GM11168 (cell line): ENCODE measurements at regions not wholly inside any gene's neighbourhood (a gene's known extent, or its start where the extent isn't known, plus 50 kb on each side); places are given as distances from the start of the nearest gene placed in this dataset.
"Not testable (repeated sequence)": the region's sequence is repeated elsewhere in the genome, so short reads cannot be mapped to it uniquely, and the experiment has no call there.

ENCODE experiments used
- in situ Hi-C: fragments of 300-500 bp; cut with MboI; formaldehyde crosslinking; loops from one replicate; pipeline ENCODE4 v1.12.0; 2022; ENCODE audit warnings: low sequenced_read_pairs; ENCODE audit not compliant: unreplicated experiment

- in situ Hi-C loops, result loop anchor here (5.0 kb wide), 1 partner anchor 252 kb away; no protein-coding TSS in a partner anchor
Measured at GRCh38 chr9:97109194-97109811, 70.4 kb upstream of the CTSV start.

GRCh38 chr9:97105220-97105619 lies 66.3 kb upstream of the CTSV start:
- in situ Hi-C loops, result loop anchor here (5.0 kb wide), 1 partner anchor 248 kb away; no protein-coding TSS in a partner anchor

- in situ Hi-C loops, result not testable (repeated sequence)
Measured at GRCh38 chr9:97103613-97104383, 64.9 kb upstream of the CTSV start.

- in situ Hi-C loops, result not testable (repeated sequence)
Measured at GRCh38 chr9:97099540-97099939, 60.6 kb upstream of the CTSV start.

GRCh38 chr9:97096793-97097192 lies 57.9 kb upstream of the CTSV start:
- in situ Hi-C loops, result no loop called here

- in situ Hi-C loops, result not testable (repeated sequence)
Measured at GRCh38 chr9:97089361-97089760, 50.4 kb upstream of the CTSV start.
